DND-41 (cell line): ENCODE measurements at regions not wholly inside any gene's neighbourhood (a gene's known extent, or its start where the extent isn't known, plus 50 kb on each side); places are given as distances from the start of the nearest gene placed in this dataset.
"Not testable (repeated sequence)": the region's sequence is repeated elsewhere in the genome, so short reads cannot be mapped to it uniquely, and the experiment has no call there.

ENCODE experiments used
- ATAC-seq: fragments of 200-7000 bp; cut with Tn5 transposase; 3 replicates; pipeline ENCODE4 v1.9.1; 2021; ENCODE audit warnings: low read depth; ENCODE audit not compliant: insufficient read depth
- DNase-seq: peaks from one replicate; pipeline ENCODE4 v3.0.0-alpha.2; 2020
- H2AFZ ChIP-seq: 2 replicates; pipeline ENCODE4 v1.6.0; 2012; ENCODE audit warnings: low read depth, low read length
- H3K27ac ChIP-seq: 2 replicates; pipeline ENCODE4 v1.5.1; 2012; ENCODE audit warnings: low read length, inconsistent platforms
- H3K27me3 ChIP-seq: fragments of 200-600 bp; sonication (generic); 2 replicates; pipeline ENCODE4 v1.6.0; 2012; ENCODE audit warnings: low read length, mild to moderate bottlenecking, inconsistent platforms; ENCODE audit not compliant: insufficient read depth, poor library complexity
- H3K36me3 ChIP-seq: 2 replicates; pipeline ENCODE4 v1.5.1; 2012; ENCODE audit warnings: low read length, inconsistent platforms; ENCODE audit not compliant: insufficient read depth
- H3K4me1 ChIP-seq: 2 replicates; pipeline ENCODE4 v1.5.1; 2012; ENCODE audit warnings: mild to moderate bottlenecking, low read length; ENCODE audit not compliant: insufficient read depth
- H3K4me2 ChIP-seq: 2 replicates; pipeline ENCODE4 v1.6.0; 2012; ENCODE audit warnings: mild to moderate bottlenecking, moderate library complexity, low read length, inconsistent platforms; ENCODE audit not compliant: insufficient read depth
- H3K4me3 ChIP-seq, 2 experiments: fragments of 200-600 bp in 1 of 2; shearing (Covaris generic) in 1 of 2; 2 replicates each; pipeline ENCODE4 v1.5.1; 2012 to 2016; ENCODE audit warnings: inconsistent platforms in 2 of 2, low read length in 2 of 2, mild to moderate bottlenecking in 2 of 2, low read depth in 1 of 2, moderate library complexity in 1 of 2
- H3K79me2 ChIP-seq: 2 replicates; pipeline ENCODE4 v1.6.0; 2012; ENCODE audit warnings: low read length, inconsistent platforms; ENCODE audit not compliant: insufficient read depth
- H3K9ac ChIP-seq: 2 replicates; pipeline ENCODE4 v1.6.0; 2012; ENCODE audit warnings: low read depth, mild to moderate bottlenecking, inconsistent platforms, low read length, moderate library complexity
- H3K9me3 ChIP-seq: 2 replicates; pipeline ENCODE4 v1.5.1; 2012; ENCODE audit warnings: low read length, moderate library complexity, mild to moderate bottlenecking, inconsistent platforms; ENCODE audit not compliant: insufficient read depth, severe bottlenecking
- H4K20me1 ChIP-seq: 2 replicates; pipeline ENCODE4 v1.6.0; 2012; ENCODE audit warnings: low read length; ENCODE audit not compliant: insufficient read depth
- CTCF ChIP-seq: IDR thresholded peaks from 2 replicates; pipeline ENCODE4 v1.5.1; 2012; ENCODE audit warnings: borderline replicate concordance, low read length, moderate library complexity, mild to moderate bottlenecking; ENCODE audit not compliant: poor library complexity, severe bottlenecking; ENCODE audit errors: extremely low read depth
- EZH2 ChIP-seq: IDR thresholded peaks from 3 replicates; pipeline ENCODE4 v1.6.1; 2012; ENCODE audit warnings: borderline replicate concordance, low read depth, mild to moderate bottlenecking, moderate library complexity, low read length, inconsistent platforms; ENCODE audit not compliant: severe bottlenecking

GRCh38 chr14:34157651-34158050 lies 206.8 kb upstream of the EGLN3 start:
- Histone ChIP-seq H3K27me3 (no peaks in the 10 kb centered on the region), H4K20me1 (no peaks in the 10 kb centered on the region), H2AFZ (no peak overlapping the region), H3K4me2 (no peak overlapping the region), H3K79me2 (no peaks in the 10 kb centered on the region), H3K36me3 (no peaks in the 10 kb centered on the region), H3K4me3 (no peak overlapping the region), H3K9ac (no peak overlapping the region), H3K27ac (no peak overlapping the region), H3K9me3 (no peaks in the 10 kb centered on the region), H3K4me1 (peaks cover 3% of the 10 kb centered on the region; the same call in 1 of the 2 replicates)
- no peak for TF ChIP-seq EZH2
- no peak for TF ChIP-seq CTCF
- ATAC-seq (no peak), DNase-seq (no peak)

GRCh38 chr14:34147461-34147860 lies 196.6 kb upstream of the EGLN3 start:
- no peak for ATAC-seq
- DNase-seq: no peak
- TF ChIP-seq CTCF (no peak), EZH2 (no peak)

GRCh38 chr14:34140127-34140526 lies 189.3 kb upstream of the EGLN3 start:
- H3K36me3 ChIP-seq, H3K79me2 ChIP-seq, H3K4me2 ChIP-seq, H3K27me3 ChIP-seq, H3K4me1 ChIP-seq, H3K9me3 ChIP-seq, DNase-seq, H3K27ac ChIP-seq, H3K9ac ChIP-seq, H4K20me1 ChIP-seq, H3K4me3 ChIP-seq, ATAC-seq, H2AFZ ChIP-seq: not testable (repeated sequence)

More at GRCh38 chr14:34147461-34147860, 196.6 kb upstream of the EGLN3 start:
- H3K4me2 ChIP-seq: no peak overlapping the region
- no peak overlapping the region for H3K4me3 ChIP-seq
- H3K36me3 ChIP-seq: no peaks in the 10 kb centered on the region
- no peaks in the 10 kb centered on the region for H3K9me3 ChIP-seq
- no peaks in the 10 kb centered on the region for H4K20me1 ChIP-seq
- no peaks in the 10 kb centered on the region for H3K27me3 ChIP-seq
- H2AFZ ChIP-seq: no peak overlapping the region
- no peak overlapping the region for H3K27ac ChIP-seq
- no peaks in the 10 kb centered on the region for H3K79me2 ChIP-seq
- H3K9ac ChIP-seq: no peak overlapping the region
- H3K4me1 ChIP-seq: no peaks in the 10 kb centered on the region

- H3K79me2 ChIP-seq, H3K36me3 ChIP-seq, H3K9ac ChIP-seq, H3K27me3 ChIP-seq, H4K20me1 ChIP-seq, H3K9me3 ChIP-seq, DNase-seq, H3K4me3 ChIP-seq, H3K27ac ChIP-seq, H2AFZ ChIP-seq, H3K4me1 ChIP-seq, H3K4me2 ChIP-seq, ATAC-seq: not testable (repeated sequence)
Observed at GRCh38 chr14:34139160-34140121, 188.6 kb upstream of the EGLN3 start.
